K562 (cell line): ENCODE measurements at regions not wholly inside any gene's neighbourhood (a gene's known extent, or its start where the extent isn't known, plus 50 kb on each side); places are given as distances from the start of the nearest gene placed in this dataset.

Experiments
- ATAC-seq: fragments of 200-7000 bp; cut with Tn5 transposase; 3 replicates; pipeline ENCODE4 v1.9.1; 2020; ENCODE audit warnings: moderate library complexity
- BruUV-seq: library from RNA; stranded (reverse); fragments of 400-500 nt; replicated peaks from 2 replicates; lab custom pipeline; 2021; lab: Mats Ljungman, UMichigan
- CTCF ChIA-PET: fragments of 300-600 bp; formaldehyde crosslinking; extraction: SDS; loops from one replicate; lab custom pipeline; 2021; ENCODE audit warnings: low intra/inter-chr PET ratio; lab: Yijun Ruan, JAX
- POLR2A ChIA-PET: fragments of 300-600, 350-650 bp; sonication (Branson Sonifier 250); formaldehyde crosslinking; extraction: SDS; loops from one replicate; lab custom pipeline; 2021; ENCODE audit warnings: antibody characterized with exemption, inconsistent platforms; lab: Yijun Ruan, JAX
- DNase-seq, 4 experiments: peaks; one replicate each; pipeline versions ENCODE4 v3.0.0 to v3.0.0-alpha.2; 2011 to 2018; ENCODE audit warnings: low spot score in 3 of 4, mixed read lengths in 3 of 4; ENCODE audit errors: extremely low read depth in 1 of 4
- FAIRE-seq: peaks from 2 replicates; lab custom pipeline; 2011; peaks lifted over from hg19 to GRCh38; lab: Jason Lieb, UNC
- H2AFZ ChIP-seq: 2 replicates; pipeline ENCODE4 v1.6.0; 2011; ENCODE audit warnings: low read depth, low read length, control low read depth, inconsistent platforms
- H3K27ac ChIP-seq: fragments of 200-600 bp; 3 replicates; pipeline ENCODE4 v1.8.0; 2011; ENCODE audit warnings: low read depth, mild to moderate bottlenecking, control low read depth, inconsistent platforms, low read length, moderate library complexity, mixed read lengths; ENCODE audit errors: extremely low read depth
- H3K27me3 ChIP-seq, 2 experiments: fragments of 300-600 bp in 1 of 2; 2 replicates in 1 of 2; 3 replicates in 1 of 2; pipeline versions ENCODE4 v1.6.0 to v1.8.0; 2011; ENCODE audit warnings: inconsistent platforms in 2 of 2, low read length in 2 of 2, mild to moderate bottlenecking in 1 of 2, mixed read lengths in 1 of 2, moderate library complexity in 1 of 2; ENCODE audit not compliant: control insufficient read depth in 2 of 2, insufficient read depth in 2 of 2
- H3K36me3 ChIP-seq: fragments of 300-600 bp; 3 replicates; pipeline ENCODE4 v1.8.0; 2011; ENCODE audit warnings: mild to moderate bottlenecking, low read length, inconsistent platforms; ENCODE audit not compliant: control insufficient read depth, insufficient read depth
- H3K4me1 ChIP-seq, 2 experiments: fragments of 200-600 bp in 1 of 2; replicated peaks in 1 of 2; 2 replicates in 1 of 2; 3 replicates in 1 of 2; pipeline versions ENCODE4 v1.5.1 to v1.8.0; 2011; ENCODE audit warnings: inconsistent platforms in 2 of 2, low read length in 2 of 2, mild to moderate bottlenecking in 1 of 2, mixed read lengths in 1 of 2, moderate library complexity in 1 of 2; ENCODE audit not compliant: control insufficient read depth in 2 of 2, insufficient read depth in 2 of 2
- H3K4me2 ChIP-seq: 2 replicates; pipeline ENCODE4 v1.6.1; 2011; ENCODE audit warnings: low read length, control low read depth, inconsistent platforms, mixed read lengths; ENCODE audit not compliant: insufficient read depth
- H3K4me3 ChIP-seq: fragments of 200-600 bp; sonication (generic), shearing (Covaris generic); 2 replicates; pipeline ENCODE4 v1.5.1; 2016; ENCODE audit warnings: control low read depth, inconsistent platforms
- H3K79me2 ChIP-seq: fragments of 200-600 bp; 3 replicates; pipeline ENCODE4 v1.8.0; 2011; ENCODE audit warnings: low read length, inconsistent platforms; ENCODE audit not compliant: control insufficient read depth, insufficient read depth
- H3K9ac ChIP-seq, 2 experiments: 2 replicates each; pipeline versions ENCODE4 v1.6.0 to v1.6.1; 2011; ENCODE audit warnings: low read depth in 2 of 2, low read length in 2 of 2, control low read depth in 1 of 2, inconsistent platforms in 1 of 2, mild to moderate bottlenecking in 1 of 2, mixed read lengths in 1 of 2; ENCODE audit not compliant: insufficient read depth in 1 of 2
- H3K9me1 ChIP-seq: one replicate; pipeline ENCODE4 v1.6.0; 2011; ENCODE audit warnings: inconsistent platforms, mild to moderate bottlenecking, low read length, moderate library complexity; ENCODE audit not compliant: control insufficient read depth, insufficient read depth
- H3K9me3 ChIP-seq: replicated peaks from 2 replicates; pipeline ENCODE4 v1.5.1; 2011; ENCODE audit warnings: low read depth, low read length, inconsistent platforms; ENCODE audit not compliant: control insufficient read depth, insufficient read depth
- H4K20me1 ChIP-seq: replicated peaks from 2 replicates; pipeline ENCODE4 v1.6.1; 2011; ENCODE audit warnings: low read length, inconsistent platforms, mixed read lengths; ENCODE audit not compliant: control insufficient read depth, insufficient read depth
- GMEB1 ChIP-seq: fragments of 250-450 bp; sonication (Bioruptor Pico); IDR thresholded peaks from 2 replicates; pipeline ENCODE4 v1.4.0; 2020; ENCODE audit warnings: mild to moderate bottlenecking
- NCOA4 ChIP-seq: fragments of 450-650 bp; IDR thresholded peaks from 2 replicates; pipeline ENCODE4 v1.6.1; 2018; ENCODE audit warnings: mild to moderate bottlenecking; ENCODE audit not compliant: partially characterized antibody
- PHB ChIP-seq: fragments of 250-450 bp; sonication (Bioruptor Pico); IDR thresholded peaks from 2 replicates; pipeline ENCODE4 v1.5.0; 2021
- PTBP1 ChIP-seq: fragments of 200-400 bp; formaldehyde crosslinking; IDR thresholded peaks from 2 replicates; pipeline ENCODE4 v1.6.1; 2017; ENCODE audit warnings: low read depth, low read length
- PYGO2 ChIP-seq: fragments of 450-650 bp; IDR thresholded peaks from 2 replicates; pipeline ENCODE4 v1.6.1; 2016; ENCODE audit warnings: mild to moderate bottlenecking, missing genetic modification characterization, moderate library complexity, missing compliant biosample characterization
- REST ChIP-seq, 2 experiments: fragments of 450-650 bp; formaldehyde crosslinking in 1 of 2; IDR thresholded peaks; 2 replicates each; pipeline versions ENCODE4 v1.4.0 to v1.6.1; 2014 to 2020; ENCODE audit warnings: mild to moderate bottlenecking in 2 of 2, borderline replicate concordance in 1 of 2, low read depth in 1 of 2
- RFX7 ChIP-seq: fragments of 250-450 bp; sonication (Bioruptor Pico); IDR thresholded peaks from 2 replicates; pipeline ENCODE4 v1.5.1; 2021; ENCODE audit warnings: mild to moderate bottlenecking
- ZNF75A ChIP-seq: fragments of 450-650 bp; formaldehyde crosslinking; IDR thresholded peaks from 2 replicates; pipeline ENCODE4 v1.4.0; 2020; ENCODE audit warnings: mild to moderate bottlenecking
- WGBS: fragments of 100-300 bp; shearing (Covaris generic); methylation state at CpG from one replicate; pipeline ENCODE4 v1.1.6; 2016; ENCODE audit warnings: low coverage, mixed read lengths; ENCODE audit not compliant: insufficient coverage; ENCODE audit errors: missing lambda C conversion rate; 5-methylcytosine and 5-hydroxymethylcytosine counted together
- in situ Hi-C: fragments of 300-500 bp; cut with MboI; formaldehyde crosslinking; loops from 4 replicates; pipeline ENCODE4 v1.15.0; 2018; ENCODE audit warnings: inconsistent platforms, mixed read lengths
- intact Hi-C: fragments of 100-400 bp; cut with micrococcal nuclease; formaldehyde crosslinking; loops from 2 replicates; pipeline ENCODE4 v1.14.2; 2022

DNA sequence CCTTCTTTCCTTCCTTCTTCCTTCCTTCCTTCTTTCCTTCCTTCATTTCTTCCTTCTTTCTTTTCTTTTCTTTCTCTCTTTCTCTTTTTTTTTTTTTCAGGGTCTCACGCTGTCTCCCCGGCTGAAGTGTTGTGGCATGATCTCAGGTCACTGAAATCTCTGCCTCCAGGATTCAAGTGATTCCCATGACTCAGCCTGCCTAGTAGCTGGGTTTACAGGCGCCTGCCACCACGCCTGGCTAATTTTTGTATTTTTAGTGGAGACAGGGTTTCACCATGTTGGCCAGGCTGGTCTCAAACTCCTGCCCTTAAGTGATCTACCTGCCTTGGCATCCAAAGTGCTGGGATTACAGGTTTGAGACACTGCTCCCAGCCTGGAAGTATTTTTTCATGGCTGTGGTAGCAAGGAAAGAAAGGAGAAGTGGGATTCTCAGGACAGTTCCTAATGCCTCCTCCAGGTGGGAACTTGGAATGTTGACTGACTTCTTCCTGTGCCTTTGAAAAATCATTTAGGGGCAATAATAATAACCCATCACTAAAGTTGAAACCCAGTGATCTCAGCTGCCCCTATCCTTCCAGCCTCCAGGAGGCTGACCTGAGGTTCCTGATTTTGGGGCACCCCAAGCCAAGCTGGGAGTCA is 89.3 kb upstream of the CELF4 start (continued):
- TF ChIP-seq GMEB1 (no peak), PTBP1 (no peak), NCOA4 (no peak)

- in situ Hi-C loops: no loop called here
- no TSS peak for BruUV-seq
- ATAC-seq: no peak
Measured at GRCh38 chr18:37654034-37654433, 88.4 kb upstream of the CELF4 start.

More at GRCh38 chr18:37654034-37654433, 88.4 kb upstream of the CELF4 start:
- H4K20me1 ChIP-seq: no peaks in the 10 kb centered on the region
- H3K9me3 ChIP-seq: no peaks in the 10 kb centered on the region
- DNase-seq: no peak
- no peaks in the 10 kb centered on the region for H3K4me1 ChIP-seq
- no peaks in the 10 kb centered on the region for H3K79me2 ChIP-seq
- FAIRE-seq: no peak
- TF ChIP-seq REST (IDR thresholded peaks at IDR 0.05; ENCODE audit: borderline replicate concordance): no peak
- TF ChIP-seq REST (CRISPR knock-in tag; IDR thresholded peaks at IDR 0.05; ENCODE audit: low read depth): no peak
- TF ChIP-seq ZNF75A: no peak
- no peak for TF ChIP-seq PHB
- no peak for TF ChIP-seq PYGO2 (tag)
- no peak for TF ChIP-seq RFX7 (CRISPR knock-in tag)
- no peak overlapping the region for H3K4me2 ChIP-seq
- no peak overlapping the region for H2AFZ ChIP-seq
- no peaks in the 10 kb centered on the region for H3K9me1 ChIP-seq
- ChIA-PET CTCF (no interaction called here), POLR2A (no interaction called here)
- no peak overlapping the region for H3K4me3 ChIP-seq
- no peaks in the 10 kb centered on the region for H3K36me3 ChIP-seq
- WGBS: 0% methylated on average over 3 of the region's 3 CpGs
- no peak overlapping the region for H3K9ac ChIP-seq
- H3K27ac ChIP-seq: no peak overlapping the region
- no peaks in the 10 kb centered on the region for H3K27me3 ChIP-seq
- intact Hi-C loops: no loop called here
